Heart right ventricle (tissue), 16 donors: ENCODE measurements at regions not wholly inside any gene's neighbourhood (a gene's known extent, or its start where the extent isn't known, plus 50 kb on each side); places are given as distances from the start of the nearest gene placed in this dataset.
A peak's percentile ranks its signal among the peaks of the same experiment; 100 is the strongest.

Experiments used
- ATAC-seq, 8 donors: fragments of 200-7000 bp; cut with Tn5 transposase; one replicate each; pipeline ENCODE4 v1.9.1; 2020; ENCODE audit warnings: mild to moderate bottlenecking in 8 of 8, moderate library complexity in 8 of 8, moderate number of reproducible peaks in 1 of 8
- DNase-seq, 2 donors: peaks; one replicate each; pipeline ENCODE4 v3.0.0-alpha.2; 2020
- H3K27ac ChIP-seq, 10 donors: fragments of 200-600 bp; sonication (generic) in 2 of 10; one replicate each; pipeline versions ENCODE4 v1.5.0 to v1.8.0; 2020 to 2022; ENCODE audit warnings: mild to moderate bottlenecking in 3 of 10
- H3K27me3 ChIP-seq, 7 donors: fragments of 200-600 bp; one replicate each; pipeline ENCODE4 v1.8.0; 2021 to 2022; ENCODE audit warnings: mild to moderate bottlenecking in 2 of 7
- H3K36me3 ChIP-seq, 9 donors: fragments of 200-600 bp; sonication (generic) in 1 of 9; one replicate each; pipeline versions ENCODE4 v1.5.0 to v1.8.0; 2020 to 2022; ENCODE audit warnings: mild to moderate bottlenecking in 2 of 9
- H3K4me1 ChIP-seq, 9 donors: fragments of 200-600 bp; sonication (generic) in 1 of 9; one replicate each; pipeline versions ENCODE4 v1.5.0 to v1.8.0; 2020 to 2022; ENCODE audit warnings: mild to moderate bottlenecking in 4 of 9
- H3K4me3 ChIP-seq, 10 donors: fragments of 200-600 bp; sonication (generic) in 2 of 10; one replicate each; pipeline versions ENCODE4 v1.5.0 to v1.8.0; 2020 to 2022; ENCODE audit warnings: mild to moderate bottlenecking in 7 of 10, moderate library complexity in 2 of 10
- H3K9me3 ChIP-seq, 11 donors: fragments of 200-600 bp in 10 of 11; sonication (generic) in 2 of 11; one replicate each; pipeline versions ENCODE4 v1.5.0 to v1.8.0; 2013 to 2022; ENCODE audit warnings: mild to moderate bottlenecking in 2 of 11, control low read depth in 1 of 11, moderate library complexity in 1 of 11
- CTCF ChIP-seq, 9 donors: fragments of 200-600 bp; sonication (generic) in 2 of 9; IDR thresholded peaks; one replicate each; pipeline versions ENCODE4 v1.5.0 to v1.8.0; 2021 to 2022; ENCODE audit warnings: antibody characterized with exemption in 9 of 9, mild to moderate bottlenecking in 5 of 9, moderate library complexity in 1 of 9
- WGBS, 2 donors: extraction: QIAGEN DNeasy Blood & Tissue Kit; methylation state at CpG; one replicate each; pipeline ENCODE4 v1.1.7; 2013; ENCODE audit warnings: inconsistent platforms in 1 of 2; 5-methylcytosine and 5-hydroxymethylcytosine counted together
- intact Hi-C, 10 donors: fragments of 100-400 bp; cut with DNase I; formaldehyde crosslinking; loops; one replicate each; pipeline versions ENCODE4 v1.11.1 to v1.14.2; 2022
- donor health status: Arrhythmogenic right ventricular cardiomyopathy.
- donor health status: ischemic (EF 13 %, LVEDD 7.1; RV severe dilation, severe dysfunction).
- donor health status: healthy with polysubstance abuse.
- donor health status: DM: no; HTN: yes; CAD: no.
- donor health status: DM: no; HTN: no; CAD: no.
- donor health status: ischemic (EF 25% LVEDD 6.9; RV normal size, moderate dysfunction).
- donor health status: ischemic (EF 25% LVEDD 5.7; RV mildly dilated, moderate dysfunction).
- donor health status: healthy.
- donor health status: DM: yes; HTN: yes; CAD: no.
- donor health status: Ischemic cardiomyopathy.
- donor health status: ischemic (EF 35%, LVEDD 5.7; RV mildly dilated, moderate dysfunction).
- donor health status: nonischemic (EF 11% LVEDD 7.7; RV severe dilation, severe dysfunction).
- donor health status: DM: yes; HTN: yes; CAD: no.
- donor health status: PGD.
- donor health status: ischemic (EF 29% LVEDD 5.4; RV normal size, mild dysfunction).
- donor health status: nonischemic (EF 23%, LVEDD 6.1; RV moderate dilation, normal function).

- peaks cover 0 to 5% (median 0%) of the 10 kb centered on the region in 11 donors for H3K9me3 ChIP-seq
- H3K4me1 ChIP-seq = peaks cover 0 to 9% (median 0%) of the 10 kb centered on the region in 9 donors
- H3K4me3 ChIP-seq = no peak overlapping the region
- WGBS, 2 donors = 57 to 68% methylated on average over 6 of the region's 6 CpGs
- intact Hi-C loops = no loop called here
- H3K27ac ChIP-seq = no peak overlapping the region
- TF ChIP-seq CTCF (IDR thresholded peaks at IDR 0.05) = no peak
- peak in 4 of 8 donors; percentile 47 to 93 (median 82) for ATAC-seq
- no peak for DNase-seq
- H3K36me3 ChIP-seq = no peaks in the 10 kb centered on the region
- H3K27me3 ChIP-seq = no peaks in the 10 kb centered on the region
These were observed 280.7 kb upstream of the ZNF608 start for GRCh38 chr5:125026867-125027731.

GRCh38 chr5:125032286-125032685, 285.8 kb upstream of the ZNF608 start:
- intact Hi-C loops = no loop called here
- Histone ChIP-seq H3K36me3 (no peaks in the 10 kb centered on the region), H3K4me3 (no peak overlapping the region), H3K27me3 (no peaks in the 10 kb centered on the region), H3K27ac (no peak overlapping the region), H3K9me3 (no peaks in the 10 kb centered on the region), H3K4me1 (peaks cover 0 to 3% (median 0%) of the 10 kb centered on the region in 9 donors)
- ATAC-seq (peak in 1 of 8 donors; percentile 47), DNase-seq (no peak)
- no peak for TF ChIP-seq CTCF (IDR thresholded peaks at IDR 0.05)
- WGBS, 2 donors = 83 to 85% methylated on average over 3 of the region's 3 CpGs

- DNase-seq = no peak
- TF ChIP-seq CTCF (IDR thresholded peaks at IDR 0.05) = no peak
- 94 to 99% methylated on average over 2 of the region's 2 CpGs for WGBS, 2 donors
These were observed 287.2 kb upstream of the ZNF608 start for GRCh38 chr5:125033602-125034001.

GRCh38 chr5:125034331-125034730, 287.9 kb upstream of the ZNF608 start:
- Histone ChIP-seq H3K4me1 (no peaks in the 10 kb centered on the region), H3K9me3 (no peaks in the 10 kb centered on the region), H3K27me3 (no peaks in the 10 kb centered on the region), H3K4me3 (no peak overlapping the region), H3K27ac (no peak overlapping the region), H3K36me3 (no peaks in the 10 kb centered on the region)
- TF ChIP-seq CTCF (IDR thresholded peaks at IDR 0.05) = no peak
- ATAC-seq (no peak), DNase-seq (no peak)
- WGBS, 2 donors = 96% methylated on average over 5 of the region's 5 CpGs
- intact Hi-C loops = no loop called here

More at GRCh38 chr5:125033602-125034001, 287.2 kb upstream of the ZNF608 start:
- ATAC-seq = no peak
- Histone ChIP-seq H3K27ac (no peak overlapping the region), H3K9me3 (no peaks in the 10 kb centered on the region), H3K27me3 (no peaks in the 10 kb centered on the region), H3K36me3 (no peaks in the 10 kb centered on the region), H3K4me1 (no peaks in the 10 kb centered on the region), H3K4me3 (no peak overlapping the region)
- intact Hi-C loops = no loop called here
